Progenitor cell of endocrine pancreas (in vitro differentiated cells): ENCODE measurements at regions not wholly inside any gene's neighbourhood (a gene's known extent, or its start where the extent isn't known, plus 50 kb on each side); places are given as distances from the start of the nearest gene placed in this dataset.

Experiments used
- DNase-seq: peaks from one replicate; pipeline ENCODE4 v3.0.0; 2021; ENCODE audit warnings: low spot score; ENCODE audit not compliant: unreplicated experiment
- H3K27ac Mint-ChIP-seq: 2 replicates; pipeline ENCODE4 v1.8.0; 2021; ENCODE audit warnings: mild to moderate bottlenecking, moderate library complexity, mixed read lengths
- H3K27me3 Mint-ChIP-seq: 2 replicates; pipeline ENCODE4 v1.8.0; 2021; ENCODE audit warnings: mixed read lengths
- H3K36me3 Mint-ChIP-seq: 2 replicates; pipeline ENCODE4 v1.8.0; 2022; ENCODE audit warnings: mixed read lengths; ENCODE audit not compliant: insufficient read depth
- H3K4me1 Mint-ChIP-seq: 2 replicates; pipeline ENCODE4 v1.8.0; 2021; ENCODE audit warnings: low read depth, mixed read lengths
- H3K4me3 Mint-ChIP-seq: 2 replicates; pipeline ENCODE4 v1.8.0; 2021; ENCODE audit warnings: low read depth, mild to moderate bottlenecking, moderate library complexity, mixed read lengths
- H3K9me3 Mint-ChIP-seq: 2 replicates; pipeline ENCODE4 v1.8.0; 2021; ENCODE audit warnings: low read depth, mixed read lengths
- CTCF ChIP-seq: fragments of 200-600 bp; sonication (generic); IDR thresholded peaks from one replicate; pipeline ENCODE4 v1.5.0; 2021; ENCODE audit warnings: antibody characterized with exemption, mild to moderate bottlenecking; ENCODE audit not compliant: unreplicated experiment

- DNase-seq = no peak
- Mint-ChIP-seq H3K4me1 (no peaks in the 10 kb centered on the region), H3K27me3 (no peaks in the 10 kb centered on the region), H3K36me3 (no peaks in the 10 kb centered on the region), H3K27ac (no peak overlapping the region), H3K9me3 (no peaks in the 10 kb centered on the region), H3K4me3 (no peak overlapping the region)
- no peak for TF ChIP-seq CTCF
Observed at GRCh38 chr4:167715176-167715575, 377.2 kb upstream of the ANXA10 start.

GRCh38 chr4:167717495-167717894 lies 374.8 kb upstream of the ANXA10 start:
- no peak overlapping the region for H3K27ac Mint-ChIP-seq
- no peaks in the 10 kb centered on the region for H3K27me3 Mint-ChIP-seq
- DNase-seq = no peak
- no peaks in the 10 kb centered on the region for H3K9me3 Mint-ChIP-seq
- no peaks in the 10 kb centered on the region for H3K4me1 Mint-ChIP-seq
- TF ChIP-seq CTCF = no peak
- H3K36me3 Mint-ChIP-seq = no peaks in the 10 kb centered on the region
- no peak overlapping the region for H3K4me3 Mint-ChIP-seq

DNA sequence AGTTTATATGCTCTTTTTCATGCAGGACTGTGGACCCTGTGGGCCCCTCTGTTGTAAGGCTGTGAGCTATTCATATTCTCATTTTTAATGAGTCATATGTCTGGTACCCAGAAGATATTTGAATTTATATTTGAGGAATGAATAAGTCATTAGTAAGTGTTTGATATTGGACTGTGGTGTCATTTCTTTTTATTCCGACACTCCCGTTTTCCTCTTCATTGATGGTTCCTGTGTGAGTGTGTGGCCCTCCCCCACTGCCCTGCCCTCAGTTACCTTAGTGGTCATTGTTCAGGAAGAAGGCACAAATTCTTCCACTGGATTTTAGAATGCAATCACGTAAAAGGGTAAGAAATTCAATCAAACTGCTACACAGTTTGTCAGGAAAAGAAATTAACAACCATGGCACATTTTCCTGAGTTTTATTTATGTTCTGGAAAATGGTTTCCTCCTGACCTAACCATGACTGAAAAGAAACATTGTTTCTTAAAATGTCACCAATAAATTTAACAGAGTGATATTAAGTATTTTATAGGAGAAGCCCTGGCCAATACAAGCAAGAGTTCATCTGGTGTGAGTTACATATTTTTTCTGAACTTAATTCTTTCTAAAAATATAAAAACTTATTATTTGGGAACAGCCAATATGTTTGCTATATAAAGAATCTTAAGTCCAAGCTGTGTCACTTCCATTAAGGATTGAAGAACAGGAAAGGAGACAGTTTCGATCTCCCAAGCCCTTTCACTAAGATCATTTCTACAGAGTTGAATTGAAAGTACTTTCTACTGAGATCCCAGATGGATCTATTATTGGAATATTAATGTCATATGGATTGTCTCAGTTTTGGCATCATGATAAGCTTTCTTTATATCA lies 370.5 kb upstream of the ANXA10 start:
- no peak for DNase-seq
- Mint-ChIP-seq H3K27me3 (no peaks in the 10 kb centered on the region), H3K4me1 (no peaks in the 10 kb centered on the region), H3K4me3 (no peak overlapping the region), H3K27ac (no peak overlapping the region), H3K36me3 (no peaks in the 10 kb centered on the region), H3K9me3 (no peaks in the 10 kb centered on the region)
- no peak for TF ChIP-seq CTCF

DNA sequence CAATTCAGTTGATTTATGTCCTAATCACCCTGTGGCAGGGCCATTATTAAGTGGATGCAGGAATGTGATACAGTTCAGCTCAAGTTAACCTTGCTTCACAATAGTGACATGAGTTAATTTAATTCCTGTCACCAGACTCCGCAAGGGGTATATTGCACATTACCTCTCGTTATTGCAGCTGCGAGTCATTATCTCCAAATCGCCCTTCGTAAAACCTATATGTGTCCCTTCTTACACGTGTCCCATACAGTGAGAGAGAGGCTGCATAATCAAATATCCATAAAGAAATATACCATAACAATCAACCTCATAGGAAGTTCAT lies 369.9 kb upstream of the ANXA10 start:
- TF ChIP-seq CTCF = no peak
- Mint-ChIP-seq H3K27me3 (no peaks in the 10 kb centered on the region), H3K9me3 (no peaks in the 10 kb centered on the region), H3K4me3 (no peak overlapping the region), H3K4me1 (no peaks in the 10 kb centered on the region), H3K27ac (no peak overlapping the region), H3K36me3 (no peaks in the 10 kb centered on the region)
- no peak for DNase-seq

GRCh38 chr4:167724941-167725340 lies 367.4 kb upstream of the ANXA10 start:
- no peak overlapping the region for H3K27ac Mint-ChIP-seq
- no peak overlapping the region for H3K4me3 Mint-ChIP-seq
- peaks cover 2% of the 10 kb centered on the region for H3K36me3 Mint-ChIP-seq
- H3K27me3 Mint-ChIP-seq = no peaks in the 10 kb centered on the region
- no peaks in the 10 kb centered on the region for H3K4me1 Mint-ChIP-seq
- TF ChIP-seq CTCF = no peak
- peaks cover 12% of the 10 kb centered on the region for H3K9me3 Mint-ChIP-seq
- DNase-seq = no peak
